HG03060 (cell line): ENCODE measurements at regions not wholly inside any gene's neighbourhood (a gene's known extent, or its start where the extent isn't known, plus 50 kb on each side); places are given as distances from the start of the nearest gene placed in this dataset.

Source experiments
- ATAC-seq: cut with Tn5 transposase; IDR thresholded peaks from one replicate; pipeline ENCODE4 v1.9.1; 2021; ENCODE audit warnings: low read depth, moderate number of reproducible peaks; ENCODE audit not compliant: unreplicated experiment

DNA sequence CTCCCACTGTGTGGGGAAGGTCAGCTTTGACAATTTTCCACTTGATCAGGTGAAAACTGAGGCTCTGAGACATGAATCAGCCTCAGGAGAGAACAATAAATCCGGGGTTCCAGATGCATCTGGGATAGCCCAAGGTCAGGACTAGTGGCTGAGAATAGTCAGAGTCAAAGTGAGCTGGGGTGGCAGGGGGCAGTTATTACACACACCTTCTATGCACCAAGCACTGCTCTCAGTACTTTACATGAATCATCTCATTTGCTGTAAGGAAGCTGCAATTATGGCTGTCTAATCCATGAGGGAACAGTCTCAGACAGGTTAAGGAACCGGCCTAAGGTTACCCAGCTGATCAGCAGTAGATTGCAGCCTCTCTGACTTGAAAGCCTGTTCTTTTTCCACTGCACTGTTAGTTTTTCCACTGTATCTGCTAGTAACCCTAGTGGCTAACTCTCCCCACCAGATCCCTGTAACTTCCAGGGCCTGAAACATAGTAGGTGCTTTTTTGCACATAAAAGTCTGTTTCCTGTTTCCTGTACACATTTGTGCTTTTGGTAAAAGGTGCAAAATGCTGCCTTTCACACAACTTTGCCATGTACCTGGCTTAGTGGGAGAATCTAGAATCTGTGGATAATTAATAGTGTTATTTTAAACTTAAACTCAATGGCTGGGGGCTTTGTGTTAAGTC is 125.9 kb downstream of the EMX2 start:
- ATAC-seq, result no peak

- no peak for ATAC-seq
Observed at GRCh38 chr10:117669122-117669521, 126.6 kb downstream of the EMX2 start.

GRCh38 chr10:117670116-117670904 is 127.8 kb downstream of the EMX2 start:
- no peak for ATAC-seq

DNA sequence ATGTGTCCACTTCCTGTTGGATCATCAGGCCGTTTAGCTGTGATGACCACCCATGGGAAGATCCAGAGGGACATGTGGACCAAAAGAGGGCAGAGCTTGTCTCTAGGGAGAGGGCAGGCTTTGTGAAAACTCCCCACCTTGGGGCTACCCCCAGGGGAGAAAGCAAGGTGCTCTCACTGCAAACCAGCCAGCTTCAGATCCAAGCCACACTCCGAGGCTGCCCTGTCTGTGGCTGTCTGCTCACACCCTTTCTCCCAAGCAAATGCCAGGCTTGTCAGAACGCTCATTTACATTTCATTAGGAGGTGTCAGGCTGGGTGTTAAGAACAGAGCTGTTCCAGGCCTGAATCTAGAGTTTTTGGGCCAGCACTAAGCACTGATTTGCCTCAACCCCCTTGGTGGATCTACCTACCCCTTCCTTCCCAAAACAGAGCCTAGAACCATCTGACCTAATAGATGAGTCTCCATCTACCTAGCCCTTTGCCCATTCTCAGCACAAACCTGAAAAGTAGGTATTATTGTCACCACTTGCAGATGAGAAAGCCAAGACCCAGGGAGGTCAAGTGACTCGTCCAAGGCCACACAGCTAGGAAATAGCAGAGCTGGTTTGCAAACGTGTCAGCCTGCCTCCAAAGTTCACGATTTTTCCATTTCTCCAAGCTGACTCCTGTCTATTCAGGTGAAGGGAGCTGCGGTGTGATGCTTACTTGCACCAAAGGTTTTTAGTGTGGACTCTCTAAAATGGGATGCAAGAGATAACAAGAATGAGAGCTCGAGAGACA is 130.9 kb downstream of the EMX2 start:
- ATAC-seq, result no peak

- no peak for ATAC-seq
Observed at GRCh38 chr10:117674201-117674600, 131.7 kb downstream of the EMX2 start.

GRCh38 chr10:117674646-117675045 is 132.1 kb downstream of the EMX2 start:
- ATAC-seq, result no peak

DNA sequence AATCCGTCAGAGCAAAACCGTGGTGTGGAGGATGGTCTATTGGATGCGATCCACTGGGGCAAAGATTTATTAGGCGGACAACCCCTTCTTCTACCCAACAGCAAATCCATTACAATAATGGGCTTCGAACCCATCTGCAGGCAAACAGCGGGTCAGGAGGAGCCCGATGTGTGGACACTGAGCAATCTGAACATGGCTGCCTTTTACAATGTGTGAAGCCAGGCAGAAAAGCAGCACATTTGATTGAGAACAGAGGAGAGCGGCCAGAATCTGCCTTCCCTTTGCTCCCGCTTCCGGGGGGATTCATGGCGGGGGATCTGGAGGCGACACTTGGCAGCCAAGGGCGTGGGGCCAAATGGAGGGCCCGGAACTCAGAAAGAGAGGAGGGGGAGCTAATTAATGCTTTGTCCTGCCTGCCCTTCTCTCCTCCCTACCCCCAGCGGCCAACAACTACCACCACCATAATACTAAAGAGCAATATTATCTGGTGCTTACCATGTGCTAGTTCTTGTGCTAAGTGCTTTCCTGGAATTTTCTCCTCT is 133.0 kb downstream of the EMX2 start:
- no peak for ATAC-seq

GRCh38 chr10:117677239-117677638 is 134.7 kb downstream of the EMX2 start:
- no peak for ATAC-seq

GRCh38 chr10:117677890-117678500 is 135.4 kb downstream of the EMX2 start:
- ATAC-seq, result no peak

GRCh38 chr10:117680601-117681000 is 138.1 kb downstream of the EMX2 start:
- ATAC-seq, result no peak

DNA sequence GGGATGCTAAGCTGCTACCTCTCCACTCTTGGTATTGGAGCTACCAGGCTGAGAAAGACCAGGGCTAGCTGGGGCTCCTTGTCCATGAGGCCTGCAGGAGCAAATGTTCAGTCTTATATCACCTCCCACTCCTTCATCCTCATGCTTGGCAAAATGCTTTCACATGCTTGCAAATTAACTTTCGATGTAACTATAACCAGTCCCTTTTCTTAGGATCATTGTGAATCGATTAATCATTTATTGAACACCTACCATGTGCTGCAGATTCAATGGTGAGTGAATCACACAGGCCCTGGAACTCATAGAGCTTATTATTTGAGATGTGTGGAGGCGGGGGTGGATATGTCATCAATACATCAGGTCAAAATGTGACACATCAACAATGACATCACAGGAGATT is 138.6 kb downstream of the EMX2 start:
- ATAC-seq, result no peak

DNA sequence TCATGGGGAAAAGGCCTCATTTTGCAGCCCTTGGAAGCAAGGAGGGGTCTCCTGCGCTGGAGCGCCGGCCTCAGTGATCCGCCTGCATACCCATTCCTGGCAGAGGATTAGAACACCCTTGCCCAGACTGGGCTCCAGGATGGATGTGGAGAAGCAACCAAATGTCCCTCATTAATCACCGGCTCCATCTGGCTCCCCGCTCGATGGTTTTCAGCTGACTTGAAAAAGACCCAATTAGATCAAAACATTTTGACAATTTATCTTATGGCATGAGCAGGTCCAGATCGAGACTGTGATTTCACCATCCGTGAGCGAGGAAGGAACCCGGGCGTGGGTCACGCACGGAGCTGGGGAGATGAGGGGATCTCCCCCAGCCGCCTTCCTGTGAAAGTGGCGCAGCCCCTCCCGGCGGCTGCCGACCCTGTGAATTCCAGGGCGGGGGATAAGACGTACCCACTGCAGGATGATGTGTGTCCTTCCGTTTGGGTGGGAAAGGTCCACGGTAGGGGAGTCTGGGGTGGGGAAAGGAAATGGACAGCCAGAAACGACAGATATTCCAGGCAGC is 141.6 kb downstream of the EMX2 start:
- no peak for ATAC-seq

- ATAC-seq, result no peak
Observed at GRCh38 chr10:117684672-117685211, 142.2 kb downstream of the EMX2 start.

DNA sequence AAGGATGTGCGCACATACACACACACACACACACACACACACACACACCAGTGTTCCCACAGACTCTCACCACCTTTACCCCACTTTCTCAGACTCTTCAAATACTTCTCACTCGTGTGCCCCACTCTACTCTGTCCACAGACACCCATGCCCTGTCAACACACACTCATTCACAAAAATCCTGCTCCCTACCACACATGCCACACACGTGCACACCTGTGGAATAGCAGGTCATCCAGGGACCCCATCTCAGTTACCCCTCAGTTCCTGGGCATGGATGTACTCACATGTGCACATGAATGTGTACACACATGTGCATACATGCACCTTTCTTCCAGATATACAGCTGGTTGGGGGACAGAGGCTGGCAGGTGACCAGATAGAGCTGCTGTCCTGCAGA is 142.9 kb downstream of the EMX2 start:
- ATAC-seq, result no peak

- ATAC-seq, result no peak
Observed at GRCh38 chr10:117686606-117687005, 144.1 kb downstream of the EMX2 start.

GRCh38 chr10:117688358-117688757 is 145.8 kb downstream of the EMX2 start:
- ATAC-seq, result no peak

DNA sequence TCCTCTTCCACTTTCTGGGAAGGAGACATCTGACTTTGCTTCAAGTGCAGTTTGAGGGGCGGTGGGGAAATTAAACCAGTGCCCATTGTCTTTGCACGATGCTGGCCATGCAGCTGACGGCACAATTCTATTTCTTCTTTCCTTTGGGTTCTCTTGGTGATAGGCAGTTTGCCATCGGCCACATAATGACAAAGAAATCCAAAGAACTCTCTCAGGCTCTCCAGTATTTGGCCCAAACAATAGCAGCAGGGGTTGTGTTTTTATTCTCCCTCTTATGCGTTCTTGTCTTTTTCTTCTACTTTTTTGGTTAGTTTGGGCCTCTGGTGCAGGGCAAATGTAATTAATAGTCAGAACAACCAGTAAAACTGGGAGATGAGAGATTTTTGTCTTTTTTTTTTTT is 147.0 kb downstream of the EMX2 start:
- ATAC-seq, result no peak

DNA sequence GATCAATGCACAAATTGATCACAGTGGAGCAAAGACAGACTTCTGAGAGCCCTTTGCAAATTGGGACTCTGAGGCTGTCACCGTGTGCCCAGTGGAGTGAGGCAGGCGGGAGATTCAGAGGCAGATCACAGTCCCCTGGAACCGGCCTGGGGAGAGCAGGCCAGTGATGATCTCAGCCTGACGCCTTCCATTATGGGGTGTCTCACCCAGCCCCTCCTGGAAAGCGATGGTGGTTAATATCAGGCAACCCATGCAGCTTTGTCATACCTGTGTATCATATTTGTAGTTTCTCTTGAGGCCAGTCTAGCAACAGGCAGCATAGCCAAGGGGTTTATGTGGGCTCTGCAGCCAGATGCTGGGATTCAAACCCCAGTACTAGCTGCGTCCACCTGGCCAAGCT is 147.8 kb downstream of the EMX2 start:
- no peak for ATAC-seq

- ATAC-seq, result no peak
Observed at GRCh38 chr10:117694190-117694589, 151.6 kb downstream of the EMX2 start.

DNA sequence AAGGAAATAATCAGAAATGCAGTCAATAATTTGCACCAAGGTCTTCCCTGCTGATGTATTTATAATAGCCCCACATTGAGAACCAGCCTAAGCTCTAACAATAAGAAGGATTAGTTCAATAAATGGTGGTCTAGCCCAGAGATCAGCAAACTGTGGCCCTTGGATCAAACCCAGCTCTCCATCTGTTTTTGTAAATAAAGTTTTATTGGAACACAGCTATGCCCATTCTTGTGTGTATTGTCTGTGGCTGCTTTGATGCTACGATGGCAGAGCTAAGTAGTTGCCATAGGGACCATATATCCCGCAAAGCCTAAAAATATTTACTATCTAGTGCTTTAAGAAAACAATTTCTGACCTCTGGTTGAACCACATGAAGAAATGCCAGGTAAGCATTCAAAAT is 154.9 kb downstream of the EMX2 start:
- no peak for ATAC-seq
